ENCODE measurements at regions not wholly inside any gene's neighbourhood (a gene's known extent, or its start where the extent isn't known, plus 50 kb on each side); places are given as distances from the start of the nearest gene placed in this dataset.

DNA sequence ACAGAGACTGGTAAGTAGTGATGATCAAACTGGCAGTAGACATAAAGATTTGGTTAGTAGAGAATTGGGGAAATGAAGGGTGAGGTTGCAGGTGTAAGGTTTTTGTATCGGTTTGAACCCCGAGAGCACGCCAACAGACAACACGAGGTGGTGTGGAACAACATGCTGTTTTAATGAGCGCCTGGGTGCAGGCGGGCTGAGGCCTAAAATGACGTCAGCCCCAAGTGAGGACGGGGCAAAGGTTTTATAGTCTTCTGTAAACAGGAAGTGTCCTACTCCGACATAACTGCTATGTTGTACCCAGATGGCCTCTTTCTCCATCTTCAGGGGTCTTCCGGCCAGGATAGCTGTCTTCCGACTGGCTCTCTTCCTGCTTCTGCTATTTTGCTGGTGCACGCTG is 178.8 kb downstream of the HHIPL2 start:
- ChIA-PET POLR2A (no interaction called here), CTCF (no interaction called here)

DNA sequence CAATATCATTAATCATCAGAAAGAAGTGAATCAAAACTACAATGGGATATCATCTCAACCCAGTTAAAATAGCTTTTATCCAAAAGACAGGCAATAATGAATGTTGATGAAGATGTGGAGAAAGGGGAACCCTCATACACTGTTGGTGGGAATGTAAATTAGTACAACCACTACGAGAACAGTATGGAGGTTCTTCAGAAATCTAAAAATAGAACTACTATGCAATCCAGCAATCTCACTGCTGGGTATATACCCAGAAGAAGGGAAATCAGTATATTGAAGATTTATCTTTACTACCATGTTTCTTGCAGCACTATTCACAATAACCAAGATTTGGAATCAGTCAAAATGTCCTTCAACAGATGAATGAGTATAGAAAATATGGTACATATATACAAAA is 189.8 kb downstream of the HHIPL2 start:
- TF ChIP-seq, protein P1, sequence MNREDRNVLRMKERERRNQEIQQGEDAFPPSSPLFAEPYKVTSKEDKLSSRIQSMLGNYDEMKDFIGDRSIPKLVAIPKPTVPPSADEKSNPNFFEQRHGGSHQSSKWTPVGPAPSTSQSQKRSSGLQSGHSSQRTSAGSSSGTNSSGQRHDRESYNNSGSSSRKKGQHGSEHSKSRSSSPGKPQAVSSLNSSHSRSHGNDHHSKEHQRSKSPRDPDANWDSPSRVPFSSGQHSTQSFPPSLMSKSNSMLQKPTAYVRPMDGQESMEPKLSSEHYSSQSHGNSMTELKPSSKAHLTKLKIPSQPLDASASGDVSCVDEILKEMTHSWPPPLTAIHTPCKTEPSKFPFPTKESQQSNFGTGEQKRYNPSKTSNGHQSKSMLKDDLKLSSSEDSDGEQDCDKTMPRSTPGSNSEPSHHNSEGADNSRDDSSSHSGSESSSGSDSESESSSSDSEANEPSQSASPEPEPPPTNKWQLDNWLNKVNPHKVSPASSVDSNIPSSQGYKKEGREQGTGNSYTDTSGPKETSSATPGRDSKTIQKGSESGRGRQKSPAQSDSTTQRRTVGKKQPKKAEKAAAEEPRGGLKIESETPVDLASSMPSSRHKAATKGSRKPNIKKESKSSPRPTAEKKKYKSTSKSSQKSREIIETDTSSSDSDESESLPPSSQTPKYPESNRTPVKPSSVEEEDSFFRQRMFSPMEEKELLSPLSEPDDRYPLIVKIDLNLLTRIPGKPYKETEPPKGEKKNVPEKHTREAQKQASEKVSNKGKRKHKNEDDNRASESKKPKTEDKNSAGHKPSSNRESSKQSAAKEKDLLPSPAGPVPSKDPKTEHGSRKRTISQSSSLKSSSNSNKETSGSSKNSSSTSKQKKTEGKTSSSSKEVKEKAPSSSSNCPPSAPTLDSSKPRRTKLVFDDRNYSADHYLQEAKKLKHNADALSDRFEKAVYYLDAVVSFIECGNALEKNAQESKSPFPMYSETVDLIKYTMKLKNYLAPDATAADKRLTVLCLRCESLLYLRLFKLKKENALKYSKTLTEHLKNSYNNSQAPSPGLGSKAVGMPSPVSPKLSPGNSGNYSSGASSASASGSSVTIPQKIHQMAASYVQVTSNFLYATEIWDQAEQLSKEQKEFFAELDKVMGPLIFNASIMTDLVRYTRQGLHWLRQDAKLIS (CRISPR knock-in tag; IDR thresholded peaks at IDR 0.05; ENCODE audit: borderline replicate concordance), result no peak
- Mint-ChIP-seq H3K4me3 (no peak overlapping the region), H3K36me3 (peaks cover 6% of the 10 kb centered on the region; the same call in 1 of the 2 replicates), H3K27ac (no peak overlapping the region), H3K4me1 (peaks cover 5% of the 10 kb centered on the region), H3K27me3 (ENCODE audit: low read depth) (no peaks in the 10 kb centered on the region), H3K9me3 (peaks cover 19% of the 10 kb centered on the region)
- no peak for DNase-seq (ENCODE audit: low spot score)
- ChIA-PET CTCF (no interaction called here), POLR2A (no interaction called here)
- no peak for ATAC-seq

More for the DNA sequence above, 178.8 kb downstream of the HHIPL2 start:
- TF ChIP-seq, protein P2, sequence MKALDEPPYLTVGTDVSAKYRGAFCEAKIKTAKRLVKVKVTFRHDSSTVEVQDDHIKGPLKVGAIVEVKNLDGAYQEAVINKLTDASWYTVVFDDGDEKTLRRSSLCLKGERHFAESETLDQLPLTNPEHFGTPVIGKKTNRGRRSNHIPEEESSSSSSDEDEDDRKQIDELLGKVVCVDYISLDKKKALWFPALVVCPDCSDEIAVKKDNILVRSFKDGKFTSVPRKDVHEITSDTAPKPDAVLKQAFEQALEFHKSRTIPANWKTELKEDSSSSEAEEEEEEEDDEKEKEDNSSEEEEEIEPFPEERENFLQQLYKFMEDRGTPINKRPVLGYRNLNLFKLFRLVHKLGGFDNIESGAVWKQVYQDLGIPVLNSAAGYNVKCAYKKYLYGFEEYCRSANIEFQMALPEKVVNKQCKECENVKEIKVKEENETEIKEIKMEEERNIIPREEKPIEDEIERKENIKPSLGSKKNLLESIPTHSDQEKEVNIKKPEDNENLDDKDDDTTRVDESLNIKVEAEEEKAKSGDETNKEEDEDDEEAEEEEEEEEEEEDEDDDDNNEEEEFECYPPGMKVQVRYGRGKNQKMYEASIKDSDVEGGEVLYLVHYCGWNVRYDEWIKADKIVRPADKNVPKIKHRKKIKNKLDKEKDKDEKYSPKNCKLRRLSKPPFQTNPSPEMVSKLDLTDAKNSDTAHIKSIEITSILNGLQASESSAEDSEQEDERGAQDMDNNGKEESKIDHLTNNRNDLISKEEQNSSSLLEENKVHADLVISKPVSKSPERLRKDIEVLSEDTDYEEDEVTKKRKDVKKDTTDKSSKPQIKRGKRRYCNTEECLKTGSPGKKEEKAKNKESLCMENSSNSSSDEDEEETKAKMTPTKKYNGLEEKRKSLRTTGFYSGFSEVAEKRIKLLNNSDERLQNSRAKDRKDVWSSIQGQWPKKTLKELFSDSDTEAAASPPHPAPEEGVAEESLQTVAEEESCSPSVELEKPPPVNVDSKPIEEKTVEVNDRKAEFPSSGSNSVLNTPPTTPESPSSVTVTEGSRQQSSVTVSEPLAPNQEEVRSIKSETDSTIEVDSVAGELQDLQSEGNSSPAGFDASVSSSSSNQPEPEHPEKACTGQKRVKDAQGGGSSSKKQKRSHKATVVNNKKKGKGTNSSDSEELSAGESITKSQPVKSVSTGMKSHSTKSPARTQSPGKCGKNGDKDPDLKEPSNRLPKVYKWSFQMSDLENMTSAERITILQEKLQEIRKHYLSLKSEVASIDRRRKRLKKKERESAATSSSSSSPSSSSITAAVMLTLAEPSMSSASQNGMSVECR (CRISPR knock-in tag; IDR thresholded peaks at IDR 0.05; ENCODE audit: borderline replicate concordance), result no peak
- TF ChIP-seq, protein P3, sequence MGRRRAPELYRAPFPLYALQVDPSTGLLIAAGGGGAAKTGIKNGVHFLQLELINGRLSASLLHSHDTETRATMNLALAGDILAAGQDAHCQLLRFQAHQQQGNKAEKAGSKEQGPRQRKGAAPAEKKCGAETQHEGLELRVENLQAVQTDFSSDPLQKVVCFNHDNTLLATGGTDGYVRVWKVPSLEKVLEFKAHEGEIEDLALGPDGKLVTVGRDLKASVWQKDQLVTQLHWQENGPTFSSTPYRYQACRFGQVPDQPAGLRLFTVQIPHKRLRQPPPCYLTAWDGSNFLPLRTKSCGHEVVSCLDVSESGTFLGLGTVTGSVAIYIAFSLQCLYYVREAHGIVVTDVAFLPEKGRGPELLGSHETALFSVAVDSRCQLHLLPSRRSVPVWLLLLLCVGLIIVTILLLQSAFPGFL (CRISPR knock-in tag; IDR thresholded peaks at IDR 0.05; ENCODE audit: borderline replicate concordance), result no peak
- TF ChIP-seq SMAD3 (CRISPR knock-in tag; IDR thresholded peaks at IDR 0.05; ENCODE audit: borderline replicate concordance) (no peak), JUN (CRISPR knock-in tag; IDR thresholded peaks at IDR 0.05) (no peak), RORB (CRISPR knock-in tag; IDR thresholded peaks at IDR 0.05) (no peak), ZNF317 (CRISPR knock-in tag; IDR thresholded peaks at IDR 0.05; ENCODE audit: borderline replicate concordance, low read depth) (no peak), TEAD4 (CRISPR knock-in tag; IDR thresholded peaks at IDR 0.05) (no peak), SMAD4 (CRISPR knock-in tag; IDR thresholded peaks at IDR 0.05) (no peak), EMX1 (CRISPR knock-in tag; IDR thresholded peaks at IDR 0.05) (no peak), JAZF1 (CRISPR knock-in tag; IDR thresholded peaks at IDR 0.05) (no peak), CREB1 (CRISPR knock-in tag; IDR thresholded peaks at IDR 0.05) (no peak)
- TF ChIP-seq, protein P4, sequence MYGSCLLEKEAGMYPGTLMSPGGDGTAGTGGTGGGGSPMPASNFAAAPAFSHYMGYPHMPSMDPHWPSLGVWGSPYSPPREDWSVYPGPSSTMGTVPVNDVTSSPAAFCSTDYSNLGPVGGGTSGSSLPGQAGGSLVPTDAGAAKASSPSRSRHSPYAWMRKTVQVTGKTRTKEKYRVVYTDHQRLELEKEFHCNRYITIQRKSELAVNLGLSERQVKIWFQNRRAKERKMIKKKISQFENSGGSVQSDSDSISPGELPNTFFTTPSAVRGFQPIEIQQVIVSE (CRISPR knock-in tag; IDR thresholded peaks at IDR 0.05; ENCODE audit: borderline replicate concordance), result no peak
- H3K27ac Mint-ChIP-seq, result no peak overlapping the region
- no peaks in the 10 kb centered on the region for H3K27me3 Mint-ChIP-seq (ENCODE audit: low read depth)
- DNase-seq (ENCODE audit: low spot score) (no peak), ATAC-seq (no peak)
- H3K4me1 Mint-ChIP-seq, result peaks cover 11% of the 10 kb centered on the region
- H3K36me3 Mint-ChIP-seq, result no peaks in the 10 kb centered on the region
- 0 out of 2 replicates have a peak, but pooled peaks cover 3% of the 10 kb centered on the region for H3K9me3 Mint-ChIP-seq
- no peak overlapping the region for H3K4me3 Mint-ChIP-seq

All from WTC11 (cell line).